CD8-positive, alpha-beta memory T cell (primary cell): ENCODE measurements at regions not wholly inside any gene's neighbourhood (a gene's known extent, or its start where the extent isn't known, plus 50 kb on each side); places are given as distances from the start of the nearest gene placed in this dataset.

Experiments
- CTCF ChIA-PET: fragments of 350-600 bp; sonication (Branson Sonifier 250); formaldehyde crosslinking; loops from one replicate; lab custom pipeline; 2021; ENCODE audit warnings: antibody characterized with exemption; lab: Charles Lee
- POLR2A ChIA-PET: fragments of 350-600 bp; sonication (Branson Sonifier 250); formaldehyde crosslinking; loops from one replicate; lab custom pipeline; 2021; ENCODE audit warnings: antibody characterized with exemption; lab: Charles Lee
- DNase-seq, 5 donors: peaks; one replicate each; pipeline versions ENCODE4 v3.0.0 to v3.0.0-alpha.2; 2020 to 2022; ENCODE audit warnings: mixed read lengths in 1 of 5
- H3K27ac ChIP-seq: one replicate; pipeline ENCODE4 v1.7.0; 2013; ENCODE audit warnings: low read depth, mild to moderate bottlenecking, low read length, moderate library complexity
- H3K27me3 ChIP-seq: 2 replicates; pipeline ENCODE4 v1.7.0; 2013; ENCODE audit warnings: low read length, mild to moderate bottlenecking; ENCODE audit not compliant: insufficient read depth, poor library complexity, severe bottlenecking
- H3K36me3 ChIP-seq: 2 replicates; pipeline ENCODE4 v1.7.0; 2013; ENCODE audit warnings: mild to moderate bottlenecking, low read length, moderate library complexity; ENCODE audit not compliant: insufficient read depth
- H3K4me1 ChIP-seq: 2 replicates; pipeline ENCODE4 v1.7.0; 2013; ENCODE audit warnings: mild to moderate bottlenecking, low read length, moderate library complexity; ENCODE audit not compliant: insufficient read depth
- H3K4me3 ChIP-seq: 2 replicates; pipeline ENCODE4 v1.7.0; 2013; ENCODE audit warnings: mild to moderate bottlenecking, low read length
- H3K9me3 ChIP-seq: 2 replicates; pipeline ENCODE4 v1.7.0; 2013; ENCODE audit warnings: mild to moderate bottlenecking, low read length
- H3K27ac Mint-ChIP-seq, 8 donors: one replicate each; pipeline ENCODE4 v1.8.0; 2020 to 2021; ENCODE audit warnings: mixed read lengths in 8 of 8, mild to moderate bottlenecking in 6 of 8, inconsistent platforms in 3 of 8, moderate library complexity in 3 of 8
- H3K27me3 Mint-ChIP-seq, 2 donors: one replicate each; pipeline ENCODE4 v1.8.0; 2020 to 2021; ENCODE audit warnings: mixed read lengths in 2 of 2, mild to moderate bottlenecking in 1 of 2, moderate library complexity in 1 of 2
- H3K36me3 Mint-ChIP-seq, 3 donors: one replicate each; pipeline ENCODE4 v1.8.0; 2020 to 2021; ENCODE audit warnings: mixed read lengths in 3 of 3, inconsistent platforms in 1 of 3, mild to moderate bottlenecking in 1 of 3
- H3K4me1 Mint-ChIP-seq, 3 donors: one replicate each; pipeline ENCODE4 v1.8.0; 2020 to 2021; ENCODE audit warnings: mixed read lengths in 3 of 3, inconsistent platforms in 1 of 3, mild to moderate bottlenecking in 1 of 3
- H3K4me3 Mint-ChIP-seq, 7 donors: one replicate each; pipeline ENCODE4 v1.8.0; 2020 to 2021; ENCODE audit warnings: mixed read lengths in 7 of 7, mild to moderate bottlenecking in 6 of 7, moderate library complexity in 4 of 7, inconsistent platforms in 2 of 7
- H3K9me3 Mint-ChIP-seq, 5 donors: one replicate each; pipeline ENCODE4 v1.8.0; 2020 to 2022; ENCODE audit warnings: mixed read lengths in 5 of 5, mild to moderate bottlenecking in 3 of 5, moderate library complexity in 2 of 5, inconsistent platforms in 1 of 5

DNA sequence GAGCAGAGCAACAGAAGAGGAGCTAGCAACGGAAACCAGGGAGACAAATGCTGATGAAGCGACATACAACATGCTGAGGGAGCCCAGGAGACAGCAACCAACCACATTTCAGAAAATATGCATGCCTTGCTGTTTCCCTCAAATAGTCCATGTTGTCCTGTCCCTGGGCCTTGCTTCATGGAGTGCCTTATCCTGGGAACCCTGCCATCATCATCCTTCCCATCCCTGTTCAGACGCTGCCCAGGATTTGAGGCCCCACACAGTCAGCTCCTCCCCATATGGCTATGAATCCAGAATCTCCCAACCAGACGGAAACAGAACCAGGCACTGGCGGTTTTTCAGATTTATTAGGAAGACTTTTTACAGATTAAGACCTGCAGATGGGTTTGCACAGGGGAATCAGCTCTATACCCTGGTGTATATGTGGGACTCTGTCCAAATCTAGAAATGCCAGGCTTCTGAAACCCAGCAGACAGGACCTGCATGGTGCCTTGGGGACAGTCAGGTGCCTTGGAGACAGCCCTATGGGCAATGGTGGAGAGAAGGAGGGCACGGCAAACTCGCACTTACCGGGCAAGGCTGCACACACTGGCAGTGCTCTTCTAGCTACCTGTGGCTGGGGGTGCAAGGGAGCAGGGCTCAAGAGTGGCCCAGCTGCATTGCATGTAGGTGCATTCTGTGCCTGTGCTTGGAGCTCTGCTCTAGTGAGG, 199.7 kb upstream of the MAMLD1 start:
- no peaks in the 10 kb centered on the region for H3K36me3 ChIP-seq
- H3K9me3 ChIP-seq = no peaks in the 10 kb centered on the region
- Mint-ChIP-seq H3K36me3 (no peaks in the 10 kb centered on the region), H3K27me3 (no peaks in the 10 kb centered on the region), H3K9me3 (no peaks in the 10 kb centered on the region), H3K27ac (peak overlapping the region in 1 of 8 donors; percentile 11), H3K4me1 (no peaks in the 10 kb centered on the region), H3K4me3 (no peak overlapping the region)
- ChIA-PET CTCF (no interaction called here), POLR2A (no interaction called here)
- no peak for DNase-seq
- H3K4me1 ChIP-seq = no peaks in the 10 kb centered on the region
- no peak overlapping the region for H3K4me3 ChIP-seq
- H3K27ac ChIP-seq = no peak overlapping the region
- no peaks in the 10 kb centered on the region for H3K27me3 ChIP-seq

DNA sequence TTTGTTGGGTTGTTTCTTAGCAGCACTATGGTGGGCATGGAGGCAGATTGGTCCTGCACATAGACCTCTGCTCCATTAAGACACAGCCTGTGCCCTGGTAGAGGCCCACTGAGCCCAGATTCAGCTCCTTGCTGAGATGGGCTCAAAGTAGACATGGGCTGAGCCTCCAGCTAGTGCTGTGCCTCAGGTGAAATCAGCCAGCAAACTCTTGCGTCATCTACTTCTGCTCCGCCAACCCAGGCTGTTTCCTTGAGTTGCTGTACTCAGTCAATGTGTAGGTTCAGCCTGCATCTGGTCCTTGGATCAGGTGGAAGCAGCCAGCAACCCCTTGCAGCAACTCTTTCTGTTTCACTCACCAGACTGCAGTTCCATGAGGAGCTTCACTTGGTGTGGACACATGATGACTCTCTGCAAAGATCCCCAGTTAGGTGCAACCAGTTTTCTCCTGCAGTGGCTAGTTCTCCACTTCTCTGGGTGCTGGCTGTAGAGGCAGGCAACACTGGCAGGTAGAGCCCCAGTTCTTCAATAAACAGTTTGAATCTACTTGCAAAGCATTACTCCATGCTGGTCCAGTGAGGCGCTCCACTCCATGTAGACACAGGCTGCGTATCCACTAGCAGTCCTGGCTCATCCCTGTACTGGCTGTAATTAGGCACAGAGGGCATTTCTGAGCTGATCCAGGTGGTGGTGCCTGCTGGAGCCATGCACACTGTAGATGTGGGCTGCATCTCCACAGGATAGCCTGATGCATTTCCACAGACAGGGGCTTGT, 199.0 kb upstream of the MAMLD1 start:
- Mint-ChIP-seq H3K9me3 (no peaks in the 10 kb centered on the region), H3K27me3 (no peaks in the 10 kb centered on the region), H3K36me3 (no peaks in the 10 kb centered on the region), H3K27ac (no peak overlapping the region), H3K4me1 (no peaks in the 10 kb centered on the region), H3K4me3 (no peak overlapping the region)
- ChIA-PET CTCF (no interaction called here), POLR2A (no interaction called here)
- H3K9me3 ChIP-seq = no peaks in the 10 kb centered on the region
- no peak overlapping the region for H3K4me3 ChIP-seq
- no peak for DNase-seq
- no peaks in the 10 kb centered on the region for H3K4me1 ChIP-seq
- no peaks in the 10 kb centered on the region for H3K27me3 ChIP-seq
- H3K36me3 ChIP-seq = no peaks in the 10 kb centered on the region
- H3K27ac ChIP-seq = no peak overlapping the region

DNA sequence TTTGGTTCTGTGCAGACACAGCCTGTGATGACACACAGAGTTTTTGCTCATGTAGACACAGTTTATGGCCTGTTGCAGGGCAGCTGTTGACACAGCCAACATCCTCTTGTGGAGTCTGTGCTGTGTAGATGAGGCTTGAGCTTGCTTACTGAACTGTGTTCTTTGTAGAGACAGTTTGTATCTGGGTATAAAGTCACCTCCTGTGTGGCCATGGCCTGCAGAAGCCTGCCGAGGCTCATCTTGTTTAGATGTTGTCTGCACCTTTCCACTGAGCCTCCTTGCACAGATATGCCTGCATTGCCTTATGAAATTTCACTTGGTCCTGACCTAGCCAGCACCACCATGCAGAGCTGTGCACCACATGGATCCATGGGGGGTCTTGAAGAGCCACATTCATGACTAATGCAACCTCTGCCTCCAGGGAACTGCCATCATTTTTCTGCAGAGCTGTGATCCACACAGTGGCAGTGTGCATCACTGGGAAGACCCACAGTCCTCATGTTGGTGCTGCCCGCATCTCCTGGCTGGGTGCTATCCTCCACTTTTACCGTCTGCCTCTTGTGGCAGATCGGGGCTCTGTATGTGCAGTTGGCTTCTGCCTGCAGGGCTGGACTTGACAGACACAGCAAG, 198.0 kb upstream of the MAMLD1 start:
- ChIA-PET CTCF (no interaction called here), POLR2A (no interaction called here)
- Mint-ChIP-seq H3K27me3 (no peaks in the 10 kb centered on the region), H3K27ac (no peak overlapping the region), H3K9me3 (no peaks in the 10 kb centered on the region), H3K36me3 (no peaks in the 10 kb centered on the region), H3K4me1 (no peaks in the 10 kb centered on the region), H3K4me3 (no peak overlapping the region)
- H3K9me3 ChIP-seq = no peaks in the 10 kb centered on the region
- no peak overlapping the region for H3K27ac ChIP-seq
- no peaks in the 10 kb centered on the region for H3K4me1 ChIP-seq
- H3K4me3 ChIP-seq = no peak overlapping the region
- no peak for DNase-seq
- H3K27me3 ChIP-seq = no peaks in the 10 kb centered on the region
- H3K36me3 ChIP-seq = no peaks in the 10 kb centered on the region

DNA sequence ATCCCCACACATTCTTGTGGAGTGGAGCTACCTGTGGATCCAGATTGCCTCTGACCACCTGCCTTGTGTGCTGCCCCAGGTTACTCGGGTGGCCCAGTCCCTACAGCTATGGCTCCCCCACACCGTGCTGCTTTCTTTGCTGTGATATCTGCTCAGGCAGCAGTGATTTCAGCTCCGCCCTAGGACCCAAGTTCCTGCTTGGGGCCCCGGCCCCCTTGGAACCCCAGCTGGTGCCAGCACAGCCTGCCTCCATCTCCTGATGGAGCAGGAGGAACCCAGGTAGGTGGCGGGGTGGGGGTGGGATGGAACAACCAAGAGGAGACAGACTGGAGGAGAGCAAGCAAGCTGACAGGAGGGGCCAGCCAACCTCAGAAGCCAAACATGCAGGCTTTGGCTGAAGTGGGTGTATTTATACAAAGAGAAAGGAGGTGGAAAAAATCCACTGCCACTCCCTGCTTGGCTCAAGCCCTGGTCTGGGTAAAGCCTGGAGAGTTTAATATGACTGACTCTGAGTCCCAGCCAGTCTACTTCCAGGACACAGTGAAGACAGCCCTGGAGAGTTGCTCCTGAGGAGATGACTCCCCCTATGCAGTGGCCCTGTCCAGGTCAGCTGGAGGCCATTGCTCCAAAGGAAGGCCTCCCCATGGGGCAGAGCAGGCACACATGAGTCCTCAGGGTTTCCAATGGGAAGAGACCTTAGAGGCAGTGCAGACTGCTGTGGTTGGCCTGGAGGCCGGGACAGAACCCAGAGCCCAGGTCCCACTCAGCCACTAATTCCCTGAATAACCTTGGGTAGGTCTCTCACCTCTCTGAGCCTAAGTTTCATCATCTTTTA, 197.1 kb upstream of the MAMLD1 start:
- Mint-ChIP-seq H3K4me1 (no peaks in the 10 kb centered on the region), H3K4me3 (no peak overlapping the region), H3K27ac (no peak overlapping the region), H3K36me3 (no peaks in the 10 kb centered on the region), H3K9me3 (no peaks in the 10 kb centered on the region), H3K27me3 (no peaks in the 10 kb centered on the region)
- no peak for DNase-seq
- H3K36me3 ChIP-seq = no peaks in the 10 kb centered on the region
- no peaks in the 10 kb centered on the region for H3K9me3 ChIP-seq
- ChIA-PET CTCF (no interaction called here), POLR2A (no interaction called here)
- H3K27ac ChIP-seq = no peak overlapping the region
- H3K27me3 ChIP-seq = no peaks in the 10 kb centered on the region
- no peak overlapping the region for H3K4me3 ChIP-seq
- no peaks in the 10 kb centered on the region for H3K4me1 ChIP-seq

DNA sequence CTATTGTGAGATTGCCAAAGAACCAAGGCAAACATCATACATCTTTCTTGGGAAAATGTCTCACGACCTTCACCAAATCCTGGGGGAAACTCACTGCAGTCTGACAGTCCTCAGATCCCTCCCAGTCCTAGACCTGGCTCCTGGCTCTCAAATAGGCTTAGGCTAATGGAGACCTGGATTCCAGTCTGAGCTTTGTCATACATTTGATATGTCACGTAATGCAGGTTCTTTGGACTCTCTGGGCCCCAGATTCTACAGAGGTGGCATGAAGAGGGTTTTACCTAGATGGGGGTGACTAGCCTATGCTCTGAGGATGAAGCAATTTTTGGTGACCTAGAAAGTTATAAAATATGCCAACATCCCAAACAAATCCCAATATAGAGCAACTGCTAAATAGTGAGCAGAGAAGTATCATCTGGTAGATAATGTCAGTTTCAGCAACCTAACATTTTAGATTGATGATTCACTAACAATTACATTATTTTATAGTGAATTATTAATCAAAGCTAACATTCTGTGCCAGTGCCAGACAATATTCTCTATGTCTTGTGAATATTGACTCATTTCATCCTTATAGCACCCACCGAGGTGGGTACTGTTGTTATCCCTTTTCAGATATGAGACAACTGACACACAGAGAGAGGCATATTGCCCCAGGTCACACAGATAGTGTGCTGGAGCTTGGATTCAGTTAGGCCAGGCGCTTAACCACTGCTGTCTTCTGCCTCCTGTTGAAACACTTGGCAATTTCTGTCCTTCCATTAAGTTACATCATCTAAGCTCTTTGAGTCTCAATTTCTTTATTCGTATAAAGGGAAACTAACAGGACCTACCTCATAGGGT, 195.4 kb upstream of the MAMLD1 start:
- Mint-ChIP-seq H3K4me1 (no peaks in the 10 kb centered on the region), H3K27ac (no peak overlapping the region), H3K4me3 (no peak overlapping the region), H3K9me3 (no peaks in the 10 kb centered on the region), H3K36me3 (no peaks in the 10 kb centered on the region), H3K27me3 (no peaks in the 10 kb centered on the region)
- CTCF ChIA-PET = no interaction called here
- H3K27ac ChIP-seq = no peak overlapping the region
- no peak for DNase-seq
- no peaks in the 10 kb centered on the region for H3K9me3 ChIP-seq
- POLR2A ChIA-PET = no interaction called here
- no peaks in the 10 kb centered on the region for H3K36me3 ChIP-seq
- H3K4me3 ChIP-seq = no peak overlapping the region
- H3K27me3 ChIP-seq = no peaks in the 10 kb centered on the region
- H3K4me1 ChIP-seq = no peaks in the 10 kb centered on the region

DNA sequence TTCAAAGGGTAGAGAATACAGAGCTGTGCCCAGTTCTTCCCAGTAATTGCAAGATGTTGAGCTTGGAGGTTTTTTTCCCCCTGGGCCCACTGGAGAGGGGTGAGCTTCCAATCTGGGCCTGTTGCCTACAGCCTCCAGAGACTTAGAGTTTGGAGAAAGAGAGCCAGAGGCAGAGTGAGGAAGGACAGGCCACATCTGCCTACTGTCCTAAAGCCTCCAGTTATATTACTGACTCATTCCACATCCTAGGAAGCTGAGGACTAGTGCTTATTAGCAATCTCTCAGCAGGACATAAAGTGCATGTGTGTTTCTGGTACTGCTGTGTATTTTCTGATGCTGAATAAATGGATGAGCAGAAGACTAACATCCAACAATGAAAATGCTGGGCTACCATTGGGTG, 181.0 kb upstream of the MAMLD1 start:
- Mint-ChIP-seq H3K4me3 (no peak overlapping the region), H3K27me3 (peaks cover 8 to 11% of the 10 kb centered on the region in 2 donors), H3K9me3 (peaks cover 3 to 8% (median 5%) of the 10 kb centered on the region in 5 donors), H3K27ac (no peak overlapping the region), H3K4me1 (no peaks in the 10 kb centered on the region), H3K36me3 (no peaks in the 10 kb centered on the region)
- ChIA-PET POLR2A (no interaction called here), CTCF (no interaction called here)
- Histone ChIP-seq H3K27me3 (no peaks in the 10 kb centered on the region), H3K36me3 (no peaks in the 10 kb centered on the region), H3K4me3 (no peak overlapping the region), H3K27ac (no peak overlapping the region), H3K9me3 (no peaks in the 10 kb centered on the region), H3K4me1 (no peaks in the 10 kb centered on the region)
- DNase-seq = no peak

DNA sequence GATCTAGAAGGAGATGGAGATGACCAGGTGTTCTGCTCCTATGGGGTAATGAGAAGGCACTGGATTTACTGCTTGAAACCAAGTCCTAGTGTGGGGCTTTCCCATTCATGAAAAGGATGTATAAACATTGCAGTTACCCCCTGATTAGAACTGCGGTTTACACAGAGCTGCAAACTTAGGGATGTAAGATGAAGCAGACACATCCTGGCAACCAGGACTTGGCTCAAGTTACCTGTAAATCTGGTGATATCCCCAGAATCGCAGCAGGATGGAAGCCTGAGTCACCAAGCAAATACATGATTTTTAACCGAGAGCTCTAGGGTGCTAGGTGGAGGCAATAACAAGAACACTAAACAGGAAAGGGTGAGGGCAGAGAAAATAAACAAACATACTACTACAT, 178.6 kb upstream of the MAMLD1 start:
- H3K9me3 Mint-ChIP-seq = peaks cover 0 to 4% (median 1%) of the 10 kb centered on the region in 5 donors
- H3K27ac ChIP-seq = no peak overlapping the region
- peaks cover 3 to 10% of the 10 kb centered on the region in 2 donors for H3K27me3 Mint-ChIP-seq
- H3K4me3 Mint-ChIP-seq = no peak overlapping the region
- H3K4me1 ChIP-seq = no peaks in the 10 kb centered on the region
- no peak overlapping the region for H3K27ac Mint-ChIP-seq
- H3K27me3 ChIP-seq = no peaks in the 10 kb centered on the region
- ChIA-PET POLR2A (no interaction called here), CTCF (no interaction called here)
- no peak for DNase-seq
- H3K36me3 ChIP-seq = no peaks in the 10 kb centered on the region
- H3K4me1 Mint-ChIP-seq = no peaks in the 10 kb centered on the region
- no peak overlapping the region for H3K4me3 ChIP-seq
- no peaks in the 10 kb centered on the region for H3K36me3 Mint-ChIP-seq
- H3K9me3 ChIP-seq = no peaks in the 10 kb centered on the region
